PC-3 (cell line): ENCODE measurements at regions not wholly inside any gene's neighbourhood (a gene's known extent, or its start where the extent isn't known, plus 50 kb on each side); places are given as distances from the start of the nearest gene placed in this dataset.

ENCODE experiments used
- ATAC-seq: fragments of 200-7000 bp; cut with Tn5 transposase; 2 replicates; pipeline ENCODE4 v1.9.1; 2020; ENCODE audit warnings: mild to moderate bottlenecking, moderate library complexity
- BruUV-seq: library from RNA; stranded (reverse); fragments of 400-500 nt; replicated peaks from 2 replicates; lab custom pipeline; 2021; lab: Mats Ljungman, UMichigan
- CTCF ChIA-PET: fragments of 300-600 bp; sonication (Branson Sonifier 250); formaldehyde crosslinking; loops from one replicate; lab custom pipeline; 2022; ENCODE audit warnings: antibody characterized with exemption; lab: Charles Lee
- POLR2A ChIA-PET: fragments of 300-600 bp; sonication (Branson Sonifier 250); formaldehyde crosslinking; loops from one replicate; lab custom pipeline; 2022; ENCODE audit warnings: antibody characterized with exemption; ENCODE audit not compliant: unreplicated experiment; lab: Charles Lee
- DNase-seq: peaks from one replicate; pipeline ENCODE4 v3.0.0-alpha.2; 2015
- H2AFZ ChIP-seq: fragments of 300-600 bp; sonication (generic); 2 replicates; pipeline ENCODE4 v1.6.0; 2016; ENCODE audit warnings: antibody characterized with exemption, low read length
- H3F3A ChIP-seq: fragments of 300-600 bp; sonication (generic); one replicate; pipeline ENCODE4 v1.6.0; 2017; ENCODE audit warnings: antibody characterized with exemption, low read length, control low read depth, mild to moderate bottlenecking; ENCODE audit not compliant: unreplicated experiment
- H3K27ac ChIP-seq: fragments of 300-600 bp; sonication (generic); 2 replicates; pipeline ENCODE4 v1.5.1; 2016; ENCODE audit warnings: mild to moderate bottlenecking, low read length
- H3K27me3 ChIP-seq: fragments of 300-600 bp; sonication (generic); 2 replicates; pipeline ENCODE4 v1.6.1; 2016; ENCODE audit warnings: low read length, mixed read lengths
- H3K36me3 ChIP-seq: fragments of 300-600 bp; sonication (generic); 2 replicates; pipeline ENCODE4 v1.6.1; 2016; ENCODE audit warnings: low read depth, mixed run types, low read length, mixed read lengths
- H3K4me1 ChIP-seq: fragments of 300-600 bp; sonication (generic); 2 replicates; pipeline ENCODE4 v1.5.1; 2016; ENCODE audit warnings: low read length; ENCODE audit not compliant: insufficient read depth
- H3K4me2 ChIP-seq: fragments of 300-600 bp; sonication (generic); 2 replicates; pipeline ENCODE4 v1.6.0; 2016; ENCODE audit warnings: low read length
- H3K4me3 ChIP-seq: fragments of 300-600 bp; sonication (generic); 2 replicates; pipeline ENCODE4 v1.5.1; 2016; ENCODE audit warnings: mild to moderate bottlenecking, low read length, mixed read lengths
- H3K79me2 ChIP-seq: fragments of 300-600 bp; sonication (generic); 2 replicates; pipeline ENCODE4 v1.6.1; 2017; ENCODE audit warnings: low read length, mixed read lengths
- H3K9ac ChIP-seq: fragments of 300-600 bp; sonication (generic); 2 replicates; pipeline ENCODE4 v1.6.0; 2016; ENCODE audit warnings: mild to moderate bottlenecking, low read length
- H3K9me2 ChIP-seq: fragments of 300-600 bp; sonication (generic); replicated peaks from 2 replicates; pipeline ENCODE4 v1.6.1; 2016; ENCODE audit warnings: mixed run types, low read length, mixed read lengths
- H3K9me3 ChIP-seq: fragments of 300-600 bp; sonication (generic); 2 replicates; pipeline ENCODE4 v1.6.1; 2016; ENCODE audit warnings: low read length, mixed read lengths
- H4K20me1 ChIP-seq: fragments of 300-600 bp; sonication (generic); 2 replicates; pipeline ENCODE4 v1.6.1; 2016; ENCODE audit warnings: low read length, mixed read lengths
- CTCF ChIP-seq: fragments of 300-600 bp; sonication (generic); conservative IDR thresholded peaks from 2 replicates; pipeline ENCODE4 v1.5.1; 2017; ENCODE audit warnings: antibody characterized with exemption, low read depth, mild to moderate bottlenecking, low read length
- EZH2 ChIP-seq: fragments of 300-600 bp; sonication (generic); IDR thresholded peaks from one replicate; pipeline ENCODE4 v1.6.1; 2017; ENCODE audit warnings: antibody characterized with exemption, mild to moderate bottlenecking, low read length; ENCODE audit not compliant: unreplicated experiment
- EZH2phosphoT487 ChIP-seq: fragments of 300-600 bp; sonication (generic); IDR thresholded peaks from 2 replicates; pipeline ENCODE4 v1.6.1; 2018; ENCODE audit warnings: mild to moderate bottlenecking, antibody characterized with exemption, low read length, borderline replicate concordance
- intact Hi-C: fragments of 100-400 bp; cut with micrococcal nuclease; formaldehyde crosslinking; loops from 2 replicates; pipeline ENCODE4 v1.9.0; 2023

GRCh38 chr5:110165366-110165765 is 475.6 kb downstream of the MAN2A1 start:
- Histone ChIP-seq H3K9ac (no peak overlapping the region), H3K27me3 (no peaks in the 10 kb centered on the region)
- CTCF ChIA-PET = no interaction called here

GRCh38 chr5:110167384-110167783 is 477.7 kb downstream of the MAN2A1 start:
- Histone ChIP-seq H3K4me3 (no peak overlapping the region), H2AFZ (no peak overlapping the region), H3K9me3 (no peaks in the 10 kb centered on the region), H3F3A (no peaks in the 10 kb centered on the region), H3K4me1 (no peaks in the 10 kb centered on the region), H4K20me1 (no peaks in the 10 kb centered on the region), H3K9me2 (no peaks in the 10 kb centered on the region), H3K9ac (no peak overlapping the region), H3K36me3 (no peaks in the 10 kb centered on the region), H3K4me2 (no peak overlapping the region), H3K27me3 (no peaks in the 10 kb centered on the region), H3K27ac (no peak overlapping the region), H3K79me2 (no peaks in the 10 kb centered on the region)
- BruUV-seq = no TSS peak
- ATAC-seq = no peak
- ChIA-PET POLR2A (no interaction called here), CTCF (no interaction called here)
- no peak for DNase-seq
- no peak for TF ChIP-seq EZH2
- no peak for TF ChIP-seq CTCF
- TF ChIP-seq EZH2phosphoT487 = no peak
- intact Hi-C loops = no loop called here

More at GRCh38 chr5:110165366-110165765, 475.6 kb downstream of the MAN2A1 start:
- no peak for ATAC-seq
- intact Hi-C loops = no loop called here
- Histone ChIP-seq H3K36me3 (no peaks in the 10 kb centered on the region), H3K9me2 (no peaks in the 10 kb centered on the region), H3K79me2 (no peaks in the 10 kb centered on the region), H3K27ac (no peak overlapping the region), H3K4me1 (peaks cover 14% of the 10 kb centered on the region), H3K9me3 (no peaks in the 10 kb centered on the region), H3K4me3 (no peak overlapping the region), H2AFZ (no peak overlapping the region), H3K4me2 (no peak overlapping the region), H3F3A (no peaks in the 10 kb centered on the region), H4K20me1 (no peaks in the 10 kb centered on the region)
- TF ChIP-seq EZH2phosphoT487 (no peak), CTCF (no peak)
- POLR2A ChIA-PET = no interaction called here
- DNase-seq = no peak
- BruUV-seq = no TSS peak

- Histone ChIP-seq H3K9ac (no peak overlapping the region), H3K9me2 (no peaks in the 10 kb centered on the region), H3K27ac (no peak overlapping the region), H3F3A (no peaks in the 10 kb centered on the region), H3K4me2 (no peak overlapping the region), H3K27me3 (no peaks in the 10 kb centered on the region), H3K4me3 (no peak overlapping the region), H3K4me1 (no peaks in the 10 kb centered on the region), H4K20me1 (no peaks in the 10 kb centered on the region), H3K9me3 (no peaks in the 10 kb centered on the region), H3K36me3 (no peaks in the 10 kb centered on the region), H3K79me2 (no peaks in the 10 kb centered on the region), H2AFZ (no peak overlapping the region)
- ChIA-PET CTCF (no interaction called here), POLR2A (no interaction called here)
- no TSS peak for BruUV-seq
- no peak for ATAC-seq
- intact Hi-C loops = no loop called here
- no peak for DNase-seq
- TF ChIP-seq EZH2 = no peak
- no peak for TF ChIP-seq CTCF
- TF ChIP-seq EZH2phosphoT487 = no peak
Observed at GRCh38 chr5:110169461-110169860, 479.7 kb downstream of the MAN2A1 start.
